Uterus (tissue), 2 donors: ENCODE measurements at regions not wholly inside any gene's neighbourhood (a gene's known extent, or its start where the extent isn't known, plus 50 kb on each side); places are given as distances from the start of the nearest gene placed in this dataset.

Experiments
- CTCF ChIP-seq, 4 experiments: fragments of 200-600 bp in 2 of 4; fragments of 450-650 bp in 2 of 4; sonication (generic) in 2 of 4; IDR thresholded peaks; one replicate each; pipeline ENCODE4 v1.5.1; 2016 to 2019; ENCODE audit warnings: antibody characterized with exemption in 4 of 4, mild to moderate bottlenecking in 2 of 4, moderate library complexity in 1 of 4
- POLR2A ChIP-seq, 2 donors: fragments of 450-650 bp; IDR thresholded peaks; one replicate each; pipeline ENCODE4 v1.6.1; 2016; ENCODE audit warnings: antibody characterized with exemption in 2 of 2, mild to moderate bottlenecking in 1 of 2, moderate library complexity in 1 of 2

DNA sequence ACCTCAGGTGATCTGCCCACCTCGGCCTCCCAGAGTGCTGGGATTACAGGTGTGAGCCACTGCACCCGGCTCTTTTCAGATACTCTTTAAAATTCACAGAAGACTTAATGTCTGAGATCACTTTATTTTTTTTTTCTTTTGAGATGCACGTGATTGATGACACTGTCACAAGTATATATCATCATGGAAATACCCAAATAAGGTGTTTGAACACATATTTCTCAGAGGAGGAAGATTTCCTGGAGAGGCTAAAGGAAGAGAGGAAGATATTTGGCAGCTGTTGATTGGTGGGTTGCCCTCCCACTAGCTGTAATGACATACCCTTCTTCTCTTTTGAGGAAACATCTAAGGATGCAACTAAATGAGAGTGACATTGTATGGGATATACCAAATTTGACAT lies 225.9 kb upstream of the CITED2 start:
- TF ChIP-seq CTCF (IDR thresholded peaks at IDR 0.05) (no peak), POLR2A (IDR thresholded peaks at IDR 0.05) (no peak)
